Activated naive CD8-positive, alpha-beta T cell treated with anti-CD3 and anti-CD28 coated beads, Interleukin-2, amount 50 U/mL, for 16 hours (primary cell): ENCODE measurements at regions not wholly inside any gene's neighbourhood (a gene's known extent, or its start where the extent isn't known, plus 50 kb on each side); places are given as distances from the start of the nearest gene placed in this dataset.
"Not testable (repeated sequence)": the region's sequence is repeated elsewhere in the genome, so short reads cannot be mapped to it uniquely, and the experiment has no call there.

Source experiments
- DNase-seq: peaks from one replicate; pipeline ENCODE4 v3.0.0-alpha.2; 2020; ENCODE audit warnings: low read depth, low spot score

DNA sequence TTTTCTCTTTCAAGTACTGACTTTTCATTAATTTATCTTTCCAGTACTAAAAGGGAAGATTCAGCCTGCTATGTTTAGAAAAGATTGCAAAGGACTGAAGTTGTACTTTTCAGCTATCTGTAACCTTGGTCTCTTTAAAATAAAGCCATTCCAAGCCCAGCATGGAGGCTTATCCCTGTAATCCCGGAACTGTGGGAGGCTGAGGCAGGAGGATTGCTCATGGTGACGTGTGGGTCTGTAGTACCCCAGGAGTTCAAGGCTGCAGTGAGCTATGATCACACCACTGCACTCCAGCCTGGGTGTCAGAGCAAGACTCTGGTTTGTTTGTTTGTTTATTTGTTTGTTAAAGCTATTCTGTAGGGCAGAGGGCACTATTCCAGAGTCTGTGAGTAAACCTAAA lies 50.6 kb upstream of the TMEM170B start:
- DNase-seq = no peak

DNA sequence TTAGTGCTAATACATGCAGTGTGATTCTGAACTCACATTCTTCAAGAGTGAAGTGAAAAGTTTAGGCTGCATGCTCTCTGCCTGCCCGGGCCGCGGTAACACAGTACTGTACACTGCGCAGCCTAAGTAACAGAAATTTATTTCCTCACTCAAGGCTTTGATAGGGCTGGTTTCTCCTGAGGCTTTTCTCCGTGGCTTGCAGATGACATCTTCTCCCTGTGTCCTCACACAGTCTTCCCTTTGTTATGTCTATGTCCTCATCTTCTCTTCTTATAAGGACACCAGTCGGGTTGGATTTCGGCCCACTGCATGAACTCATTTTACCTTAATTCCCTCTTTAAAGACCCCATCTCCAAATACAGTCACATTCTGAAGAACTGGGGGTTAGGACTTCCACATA lies 51.1 kb upstream of the TMEM170B start:
- no peak for DNase-seq

DNA sequence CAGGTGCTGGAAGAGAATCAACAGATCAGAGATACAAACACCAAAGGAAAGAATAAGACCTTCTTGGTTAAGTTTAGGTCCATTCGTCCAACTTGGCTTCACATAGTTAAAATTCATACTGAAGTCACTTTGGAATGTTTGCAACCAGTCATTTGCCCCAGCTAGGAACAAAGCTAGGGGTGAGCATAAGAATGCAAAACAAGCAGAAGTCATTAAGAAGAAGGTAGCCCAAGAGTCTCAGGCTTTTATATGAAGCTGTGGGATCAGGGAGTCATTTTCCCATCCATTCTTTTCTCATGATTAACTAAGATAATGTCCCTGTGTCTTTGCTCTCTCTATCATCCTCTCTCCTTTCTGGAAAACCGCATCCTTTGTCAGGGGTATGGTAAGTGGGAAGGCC lies 51.5 kb upstream of the TMEM170B start:
- DNase-seq = no peak

DNA sequence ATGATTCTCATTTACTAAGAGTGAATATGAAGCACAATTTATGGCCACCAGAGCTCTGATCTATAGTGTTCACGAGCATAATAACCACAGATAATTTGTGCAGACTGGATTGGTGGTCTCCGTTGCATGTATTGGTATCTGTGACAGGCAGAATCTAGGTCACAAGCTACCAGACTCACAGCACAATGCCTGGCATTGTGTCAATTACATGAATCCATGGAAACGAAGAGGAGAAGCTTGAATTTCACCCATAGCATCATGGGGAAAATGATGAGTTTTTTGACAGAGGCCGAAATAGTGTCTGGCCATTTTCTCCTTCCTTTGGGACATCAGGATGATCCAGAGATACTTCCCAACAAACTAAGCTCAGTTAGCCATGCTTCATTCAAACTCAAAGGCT lies 52.3 kb upstream of the TMEM170B start:
- DNase-seq = no peak

DNA sequence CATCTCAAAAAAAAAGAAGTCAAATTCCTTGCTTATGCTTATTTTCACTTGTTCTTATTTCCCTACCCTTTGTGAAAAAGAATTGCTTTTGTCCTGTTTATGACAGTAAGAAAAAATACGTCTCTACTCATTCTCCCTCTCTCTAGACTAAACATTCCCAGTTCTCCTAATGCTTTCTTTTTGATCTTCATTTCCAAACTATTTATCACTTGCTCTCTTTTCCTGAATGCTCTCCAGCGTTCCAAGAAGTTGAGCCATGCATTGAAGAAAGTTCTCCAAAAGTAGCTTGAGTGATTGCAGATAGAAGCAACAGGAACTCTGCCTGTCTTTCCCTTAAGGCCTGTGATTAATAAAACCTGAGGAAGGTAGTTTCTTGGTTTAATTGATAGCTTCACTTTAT lies 53.1 kb upstream of the TMEM170B start:
- no peak for DNase-seq

DNA sequence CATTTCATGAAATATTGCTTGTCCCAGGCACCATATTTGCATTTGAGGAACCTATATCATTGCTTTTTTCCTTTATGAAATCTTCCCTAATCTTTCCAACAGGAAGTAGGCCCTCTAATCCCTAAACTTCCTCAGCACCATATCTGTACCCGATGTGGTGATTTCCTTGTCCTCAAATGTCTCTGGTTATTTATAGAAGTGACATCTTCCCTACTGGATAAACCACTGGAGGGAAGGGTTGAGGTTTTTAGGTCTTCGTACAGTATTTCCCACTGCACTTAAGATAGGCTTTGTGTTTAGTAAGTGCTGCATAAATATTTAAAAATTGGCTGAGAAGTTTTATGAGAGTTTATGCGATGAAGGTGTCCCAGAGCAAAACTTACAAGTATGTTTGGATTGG lies 54.9 kb upstream of the TMEM170B start:
- DNase-seq = no peak

DNA sequence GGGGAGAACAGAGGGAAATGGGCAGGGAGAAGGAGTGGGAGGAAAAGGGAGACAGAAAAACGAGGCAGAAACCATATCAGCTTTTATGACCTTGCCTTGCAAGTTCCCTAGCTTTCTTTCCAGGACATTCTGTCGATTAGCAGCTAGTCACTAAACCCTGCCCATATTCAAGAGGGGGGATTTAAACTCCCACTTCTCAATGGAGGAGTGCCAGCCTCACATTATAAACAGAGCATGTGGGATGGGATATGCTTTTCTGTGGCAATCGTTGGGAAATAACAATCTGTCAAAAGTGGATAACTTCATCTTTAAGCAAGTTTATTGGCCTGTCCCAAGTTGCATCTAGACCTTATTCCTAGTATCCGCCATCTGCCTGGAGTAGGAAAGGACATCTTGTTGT lies 57.0 kb upstream of the TMEM170B start:
- no peak for DNase-seq

DNA sequence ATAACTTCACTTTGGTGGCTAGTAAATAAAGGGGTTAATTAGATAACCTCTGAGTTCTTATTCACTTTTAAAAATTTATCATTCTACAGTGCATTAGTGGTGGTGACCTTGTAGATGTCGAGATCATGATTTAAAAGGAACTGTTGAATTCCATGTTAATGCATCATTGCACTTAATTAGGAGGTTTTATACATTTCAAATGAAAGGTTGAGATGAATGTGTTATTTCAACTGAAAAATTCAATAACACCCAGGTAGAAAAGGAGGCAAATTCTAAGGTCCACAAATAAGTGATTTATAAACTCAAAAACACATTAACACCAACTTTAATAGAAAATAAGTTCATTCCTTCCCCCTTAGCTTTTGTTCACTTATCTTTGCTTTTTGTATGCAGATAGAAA lies 58.3 kb upstream of the TMEM170B start:
- no peak for DNase-seq

DNA sequence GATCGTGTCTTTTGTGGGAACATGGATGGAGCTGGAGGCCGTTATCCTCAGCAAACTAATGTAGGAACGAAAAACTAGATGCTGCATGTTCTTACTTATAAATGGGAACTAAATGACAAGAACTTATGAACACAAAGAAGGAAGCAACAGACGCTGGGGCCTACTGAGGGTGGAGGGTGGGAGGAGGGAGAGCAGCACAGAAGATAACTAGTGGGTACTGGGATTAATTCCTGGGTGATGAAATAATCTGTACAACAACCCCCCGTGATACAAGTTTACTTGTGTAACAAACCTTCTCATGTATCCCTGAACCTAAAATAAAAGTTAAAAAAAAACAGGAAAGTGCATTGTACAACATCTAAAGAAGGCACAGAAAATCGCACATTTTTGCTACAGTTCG lies 59.0 kb upstream of the TMEM170B start:
- no peak for DNase-seq

DNA sequence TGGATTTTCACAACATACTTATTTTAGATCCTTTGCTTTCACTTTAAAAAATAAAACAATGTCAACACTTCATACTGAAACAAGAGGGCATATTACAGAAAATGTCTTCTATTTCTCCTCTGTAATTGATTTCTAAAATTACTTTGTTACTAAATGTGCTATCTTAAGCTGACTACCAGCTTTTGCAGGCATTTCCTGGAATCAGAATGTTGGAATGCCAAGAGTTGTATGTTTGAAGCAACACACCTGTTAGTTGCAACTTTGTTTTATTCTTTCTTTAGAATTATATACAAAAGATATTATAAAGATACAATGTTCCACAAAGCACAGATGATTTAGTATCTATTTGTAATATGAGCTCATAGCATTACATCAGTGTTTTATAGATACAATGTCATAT lies 62.5 kb upstream of the TMEM170B start:
- DNase-seq = no peak

DNA sequence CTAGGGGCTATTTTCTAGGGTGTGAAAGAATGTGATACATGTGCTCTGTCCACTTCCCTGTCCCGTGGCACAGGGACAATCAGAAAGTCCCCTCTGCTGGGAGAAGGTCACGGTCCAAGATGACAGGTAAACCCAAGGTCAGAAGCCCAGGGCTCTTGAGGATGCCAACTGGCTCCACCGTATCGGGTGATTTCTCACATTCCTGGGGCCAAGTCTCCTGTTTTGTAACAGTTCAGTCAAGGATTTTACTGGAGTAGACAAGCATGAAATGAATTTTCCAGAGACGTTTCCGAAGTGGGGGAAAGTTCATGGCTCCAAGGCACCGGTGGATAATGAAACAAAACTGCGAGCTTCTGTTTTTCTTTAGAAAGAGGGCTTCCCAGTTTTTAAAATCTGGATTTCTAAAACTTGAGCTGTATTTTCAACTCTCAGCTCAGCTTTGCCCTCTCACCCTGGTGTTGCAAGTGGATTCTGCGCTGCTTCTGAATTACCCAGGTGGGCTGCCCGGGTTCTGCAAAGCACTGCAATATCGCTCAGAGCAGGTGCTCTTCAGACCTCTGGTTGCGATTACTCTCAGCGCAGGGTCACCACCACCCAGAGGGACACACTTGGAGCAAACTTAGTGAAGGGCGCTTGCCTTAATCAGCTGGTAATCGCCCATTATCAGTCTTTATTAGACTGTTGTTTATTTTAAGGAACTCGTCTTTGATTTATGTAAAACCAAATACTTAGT lies 64.4 kb upstream of the TMEM170B start:
- DNase-seq = no peak

DNA sequence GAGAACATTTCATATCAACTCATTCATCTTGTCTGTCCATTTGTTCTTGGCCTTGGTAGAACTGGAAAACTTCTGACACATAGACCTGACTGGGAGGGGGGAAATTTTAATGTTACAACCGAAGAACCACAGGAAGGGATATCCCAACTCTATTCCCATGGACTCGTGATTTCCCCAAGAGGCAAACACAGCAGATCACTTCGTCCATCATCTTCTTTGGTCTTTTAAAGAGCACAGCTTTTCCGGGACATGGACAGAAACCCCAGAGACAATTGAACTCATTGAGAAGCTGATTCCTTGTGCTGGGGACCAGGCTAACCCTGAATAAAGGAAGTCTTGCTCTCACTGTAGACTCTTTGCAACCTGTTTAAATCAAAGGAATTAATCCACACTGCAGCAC lies 66.3 kb upstream of the TMEM170B start:
- no peak for DNase-seq

DNA sequence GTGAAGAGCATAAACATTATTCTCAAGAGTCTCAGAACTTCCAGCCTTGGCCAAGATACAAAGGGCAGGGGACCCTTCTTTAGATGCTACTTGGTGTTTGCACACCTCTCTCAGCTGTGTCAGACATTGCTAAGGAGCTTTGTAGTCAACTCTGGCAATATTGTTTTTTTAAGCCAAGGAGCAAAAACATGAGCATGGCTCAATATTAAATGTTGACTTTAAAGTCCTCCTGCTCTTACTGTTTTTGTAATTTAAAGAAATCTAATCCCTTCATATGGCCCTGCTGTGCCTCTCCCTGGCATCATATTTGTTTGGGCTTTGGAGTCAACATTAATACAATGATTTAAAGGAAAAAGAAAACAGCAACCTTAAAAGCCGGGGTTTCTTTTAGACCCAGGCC lies 67.9 kb upstream of the TMEM170B start:
- no peak for DNase-seq

DNA sequence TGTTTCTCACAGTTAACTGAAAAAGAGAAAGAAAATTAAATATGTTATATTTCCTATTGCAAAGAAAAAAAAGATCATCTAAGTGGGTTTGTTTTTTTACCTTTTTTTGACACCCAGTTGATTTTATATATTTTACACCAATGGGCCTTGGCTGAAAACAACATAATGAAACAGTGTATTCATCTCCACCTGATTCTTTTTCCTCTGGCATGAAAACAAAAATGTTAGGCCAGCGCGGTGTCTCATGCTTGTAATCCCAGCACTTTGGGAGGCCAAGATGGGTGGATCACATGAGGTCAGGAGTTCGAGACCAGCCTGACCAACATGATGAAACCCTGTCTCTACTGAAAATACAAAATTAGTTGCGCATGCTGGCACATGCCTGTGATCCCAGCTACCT lies 69.3 kb upstream of the TMEM170B start:
- not testable (repeated sequence) for DNase-seq

DNA sequence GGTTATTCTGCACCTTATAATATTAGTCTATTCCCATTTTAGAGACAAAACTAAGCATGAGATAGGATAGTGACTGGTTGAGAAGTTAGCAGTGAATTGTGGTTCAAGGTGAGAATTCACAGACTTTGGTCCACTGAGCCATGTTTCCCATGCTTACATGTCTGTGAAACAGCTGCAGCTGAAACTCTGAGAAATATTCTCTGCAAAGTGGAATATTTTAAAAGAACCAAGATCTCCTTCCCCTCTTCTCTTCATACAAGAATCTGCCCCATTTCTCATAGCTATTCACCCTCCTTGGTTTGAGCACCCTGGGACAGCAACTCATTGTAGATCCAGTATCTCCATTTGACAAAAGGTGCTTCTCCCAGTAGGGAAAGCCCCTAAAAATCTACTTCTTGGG lies 70.2 kb upstream of the TMEM170B start:
- DNase-seq = no peak

DNA sequence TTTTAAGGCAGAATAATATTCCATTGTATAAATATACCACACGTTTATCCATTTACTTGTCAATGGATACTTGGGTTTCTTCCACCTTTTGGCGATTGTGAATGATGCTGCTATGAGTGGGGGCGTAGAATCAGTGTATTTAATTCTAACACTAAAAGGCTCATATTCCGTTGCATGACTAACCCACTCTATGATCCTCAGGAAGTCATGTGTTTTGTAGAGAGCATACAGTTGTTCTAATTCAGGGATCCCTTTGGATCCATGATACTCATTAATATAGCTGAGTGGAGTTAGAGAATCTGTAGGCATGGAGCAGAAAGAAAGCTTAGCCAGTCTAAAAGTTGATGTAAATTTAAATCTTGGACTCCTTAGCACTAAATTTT lies 74.2 kb upstream of the TMEM170B start:
- no peak for DNase-seq

DNA sequence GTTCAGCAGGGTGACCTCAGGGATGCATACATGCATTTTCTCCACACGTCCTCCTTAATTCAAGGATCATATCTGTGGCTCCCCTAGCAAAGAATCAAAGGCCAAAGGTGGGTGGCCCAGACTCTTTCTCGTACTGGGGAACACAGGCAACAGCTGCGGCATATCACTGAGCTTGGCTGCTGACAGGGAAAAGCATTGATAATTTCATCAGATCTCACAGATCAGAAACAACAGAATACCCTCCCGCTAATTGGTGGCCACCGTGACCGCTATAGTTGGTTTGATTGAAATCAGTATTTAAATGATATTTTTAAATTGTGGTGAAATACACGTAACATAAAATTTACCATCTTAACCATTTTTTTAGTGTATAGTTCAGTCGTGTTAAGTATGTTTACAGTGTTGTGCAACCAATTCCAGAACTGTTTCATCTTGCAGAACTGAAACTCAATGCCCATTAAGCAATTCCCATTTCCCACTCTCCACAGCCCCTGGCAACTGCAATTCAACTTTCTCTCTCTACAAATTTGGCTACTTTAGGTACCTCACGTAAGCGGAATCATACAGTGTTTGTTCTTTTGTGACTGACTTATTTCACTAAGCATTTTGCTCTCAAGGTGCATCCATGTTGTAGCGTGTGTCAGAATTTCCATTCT lies 74.7 kb upstream of the TMEM170B start:
- DNase-seq = no peak

DNA sequence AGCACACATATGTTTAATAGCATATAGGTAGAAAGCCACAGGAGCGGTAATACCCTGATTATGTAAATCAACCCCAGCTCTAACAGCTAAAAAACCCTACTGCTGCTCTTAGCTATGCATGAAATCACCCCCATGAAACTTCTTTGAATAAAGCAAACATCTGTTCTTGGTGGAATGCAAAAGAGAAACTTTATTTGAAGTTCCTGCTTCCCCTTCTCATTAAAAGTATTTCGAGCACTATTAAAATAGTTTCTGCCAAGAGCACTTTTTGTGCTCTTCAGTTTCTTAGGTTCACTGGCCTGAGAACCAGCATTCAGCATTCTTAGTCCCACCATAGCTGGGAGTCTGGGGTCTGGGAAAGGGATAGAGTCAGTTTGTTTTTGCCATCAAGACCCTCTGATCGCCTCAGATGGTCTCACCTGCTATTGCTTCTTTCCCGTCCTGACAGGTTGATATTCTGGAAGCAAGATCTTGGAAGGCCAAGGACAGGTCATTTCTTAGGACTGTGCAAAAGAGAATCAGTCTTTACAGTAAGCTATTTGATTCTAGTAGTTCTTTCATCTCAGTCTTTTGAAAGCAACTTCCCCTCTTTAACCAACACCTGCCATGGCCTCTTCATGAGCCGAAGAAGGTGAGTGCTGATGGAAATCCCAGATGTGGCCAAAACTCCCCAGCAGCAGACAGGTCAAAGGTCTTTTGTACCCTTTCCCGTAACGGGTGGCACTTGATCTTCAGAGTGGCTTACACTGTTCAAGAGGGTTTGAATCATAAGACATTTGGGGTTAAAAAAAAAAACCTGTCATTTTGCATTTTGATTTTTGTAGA lies 76.5 kb upstream of the TMEM170B start:
- DNase-seq = no peak

DNA sequence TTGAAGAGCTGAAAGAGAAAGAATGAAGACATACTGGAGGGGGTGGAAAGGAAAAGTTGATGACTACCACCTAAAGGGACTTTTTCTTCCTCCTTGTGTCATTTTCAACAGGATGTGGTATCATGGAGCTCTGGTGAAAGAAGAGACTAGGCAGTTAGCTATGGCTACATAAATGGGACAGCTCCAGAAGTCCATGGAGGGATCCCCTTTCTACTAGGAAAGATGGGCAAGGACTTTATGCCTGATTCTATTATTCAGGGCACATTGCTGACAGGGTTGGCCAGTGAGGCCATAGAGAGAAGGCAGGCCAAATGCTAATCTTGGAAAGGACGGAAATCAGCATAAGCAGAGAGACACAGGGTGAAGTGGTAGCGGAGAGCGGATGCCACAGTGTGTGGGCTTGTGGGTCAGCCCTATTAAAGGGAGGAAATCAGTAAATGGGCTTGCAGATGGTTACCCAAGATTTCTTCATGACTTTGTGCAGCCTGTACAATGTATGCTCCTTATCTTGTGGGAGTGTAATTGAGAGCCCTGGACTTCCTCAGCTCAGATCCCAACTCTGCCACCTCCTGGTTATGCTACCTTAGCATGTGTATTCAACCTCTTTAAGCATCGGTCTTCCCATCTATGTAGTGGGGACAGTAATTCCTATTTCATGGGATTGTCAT lies 77.4 kb upstream of the TMEM170B start:
- no peak for DNase-seq

DNA sequence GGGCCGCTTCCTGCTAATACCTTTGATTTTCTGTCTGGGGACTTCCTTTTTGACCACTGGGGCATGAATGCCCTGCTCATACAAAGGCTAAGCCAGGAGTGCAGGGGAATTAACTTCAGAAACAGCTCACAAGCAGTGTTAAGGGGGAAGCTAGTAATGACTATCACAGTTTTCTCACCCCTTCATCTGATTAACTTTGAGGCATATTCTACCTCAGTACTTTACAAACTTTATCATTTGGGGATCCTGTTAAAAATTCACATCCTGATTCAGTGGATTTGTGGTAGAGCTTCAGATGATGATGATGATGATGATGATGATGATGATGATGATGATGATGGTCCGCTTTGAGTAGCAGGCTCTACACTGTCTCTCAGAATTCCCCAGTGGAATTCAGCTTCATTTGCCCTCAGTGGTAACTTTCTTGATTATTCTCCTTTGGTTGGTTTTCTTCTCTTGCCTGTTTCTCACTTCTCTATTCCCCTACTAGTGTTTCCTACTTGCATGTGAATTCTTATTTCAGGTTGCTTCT lies 78.4 kb upstream of the TMEM170B start:
- DNase-seq = no peak

DNA sequence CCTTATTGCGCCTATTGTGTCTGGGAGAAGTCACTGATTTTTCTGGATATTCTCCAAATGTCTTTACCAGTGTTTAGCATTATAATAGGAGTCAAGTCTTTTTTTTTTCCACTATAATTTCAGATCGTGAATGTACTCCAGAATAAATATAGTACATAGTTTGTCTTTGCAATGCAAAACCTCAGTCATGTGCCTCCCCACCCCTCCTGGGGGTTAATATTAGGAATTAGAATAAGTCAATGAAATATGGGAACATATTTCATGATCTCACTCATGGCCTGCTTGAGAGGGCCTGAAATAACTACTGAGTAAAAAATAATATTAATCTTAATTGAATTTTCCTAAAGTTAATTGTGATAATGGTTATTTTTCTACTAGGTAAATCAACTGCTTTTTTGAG lies 79.0 kb upstream of the TMEM170B start:
- DNase-seq = no peak

DNA sequence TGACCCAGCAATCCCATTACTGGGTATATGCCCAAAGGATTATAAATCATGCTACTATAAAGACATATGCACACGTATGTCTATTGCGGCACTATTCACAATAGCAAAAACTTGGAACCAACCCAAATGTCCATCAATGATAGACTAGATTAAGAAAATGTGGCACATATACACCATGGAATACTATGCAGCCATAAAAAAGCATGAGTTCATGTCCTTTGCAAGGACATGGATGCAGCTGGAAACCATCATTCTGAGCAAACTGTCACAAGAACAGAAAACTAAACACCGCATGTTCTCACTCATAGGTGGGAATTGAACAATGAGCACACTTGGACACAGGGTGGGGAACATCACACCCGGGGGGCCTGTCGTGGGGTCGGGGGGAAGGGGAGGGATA lies 80.1 kb upstream of the TMEM170B start:
- DNase-seq = not testable (repeated sequence)
